HUES64 (cell line): ENCODE measurements at regions not wholly inside any gene's neighbourhood (a gene's known extent, or its start where the extent isn't known, plus 50 kb on each side); places are given as distances from the start of the nearest gene placed in this dataset.

ENCODE experiments used
- H3K27ac ChIP-seq: 2 replicates; pipeline ENCODE4 v1.7.0; 2013; ENCODE audit warnings: low read depth, low read length, inconsistent platforms
- H3K27me3 ChIP-seq: 2 replicates; pipeline ENCODE4 v1.6.1; 2013; ENCODE audit warnings: mild to moderate bottlenecking, low read length; ENCODE audit not compliant: insufficient read depth
- H3K36me3 ChIP-seq: 2 replicates; pipeline ENCODE4 v1.6.1; 2013; ENCODE audit warnings: mild to moderate bottlenecking, low read length; ENCODE audit not compliant: insufficient read depth
- H3K4me1 ChIP-seq: 2 replicates; pipeline ENCODE4 v1.6.1; 2013; ENCODE audit warnings: mild to moderate bottlenecking, low read length, moderate library complexity; ENCODE audit not compliant: insufficient read depth
- H3K4me3 ChIP-seq: 2 replicates; pipeline ENCODE4 v1.5.1; 2013; ENCODE audit warnings: mild to moderate bottlenecking, low read length, moderate library complexity
- H3K9ac ChIP-seq: 2 replicates; pipeline ENCODE4 v1.6.1; 2013; ENCODE audit warnings: mild to moderate bottlenecking, low read depth, low read length
- H3K9me3 ChIP-seq: 2 replicates; pipeline ENCODE4 v1.6.1; 2013; ENCODE audit warnings: low read depth, low read length; ENCODE audit not compliant: insufficient read depth
- WGBS: fragments of 150-250, 120-280 bp; methylation state at CpG from one replicate; pipeline ENCODE4 v1.1.7; 2013; ENCODE audit warnings: missing lambda C conversion rate; 5-methylcytosine and 5-hydroxymethylcytosine counted together

DNA sequence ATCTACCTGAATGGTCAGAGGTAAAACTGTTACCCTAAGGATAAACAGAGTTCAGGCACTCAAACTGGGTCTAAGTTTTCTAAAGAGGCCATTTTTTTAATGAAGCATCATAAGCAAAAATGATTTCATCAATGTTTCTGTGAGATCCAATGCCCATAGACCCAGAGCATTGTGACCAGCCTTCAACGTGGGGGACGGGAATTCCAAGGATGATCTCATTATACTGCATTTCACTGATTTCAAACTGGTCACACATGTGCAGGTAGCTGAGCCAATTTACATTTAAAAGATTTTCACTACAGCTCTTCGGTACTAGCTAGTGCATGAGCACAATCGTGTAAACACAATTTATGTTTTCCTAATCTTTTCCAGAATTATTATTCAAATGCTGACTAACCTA, 472.9 kb downstream of the DIPK2A start:
- no peaks in the 10 kb centered on the region for H3K4me1 ChIP-seq
- 87% methylated on average over 4 of the region's 4 CpGs for WGBS
- no peaks in the 10 kb centered on the region for H3K9me3 ChIP-seq
- no peak overlapping the region for H3K4me3 ChIP-seq
- no peaks in the 10 kb centered on the region for H3K36me3 ChIP-seq
- H3K27me3 ChIP-seq, result no peaks in the 10 kb centered on the region
- no peak overlapping the region for H3K27ac ChIP-seq
- no peak overlapping the region for H3K9ac ChIP-seq

DNA sequence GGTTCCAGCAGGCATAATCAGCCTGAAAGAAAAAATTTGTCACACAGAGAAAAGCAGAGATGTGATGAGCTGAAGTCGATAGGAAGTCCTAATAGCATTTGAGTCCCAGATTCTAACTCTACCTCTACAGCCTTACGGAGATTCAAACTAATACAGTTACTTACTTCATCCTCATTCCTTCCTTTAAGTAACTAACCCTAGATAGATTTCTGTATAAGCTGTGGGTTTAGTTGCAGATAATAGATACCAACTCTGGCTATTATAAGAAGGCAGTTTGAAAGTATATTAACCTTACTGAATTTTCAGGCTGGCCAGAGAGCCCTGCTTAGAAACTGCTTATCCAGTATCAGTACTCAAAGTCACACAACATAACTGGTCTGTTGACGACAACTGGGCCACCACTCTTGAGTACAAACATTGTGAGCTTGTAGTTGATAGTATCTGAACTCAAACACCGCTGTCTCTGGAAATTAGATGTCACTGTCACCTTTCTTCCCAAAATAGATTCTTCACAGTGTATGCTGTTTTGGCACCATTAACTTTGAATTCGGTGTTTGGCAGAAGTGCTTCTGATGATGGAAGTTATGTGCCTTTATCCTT, 484.3 kb downstream of the DIPK2A start:
- Histone ChIP-seq H3K36me3 (no peaks in the 10 kb centered on the region), H3K9me3 (no peaks in the 10 kb centered on the region), H3K27me3 (no peaks in the 10 kb centered on the region), H3K27ac (no peak overlapping the region), H3K4me3 (no peak overlapping the region), H3K4me1 (no peaks in the 10 kb centered on the region), H3K9ac (no peak overlapping the region)
- 96% methylated on average over 5 of the region's 5 CpGs for WGBS

GRCh38 chr3:144457758-144458157, 486.1 kb downstream of the DIPK2A start:
- H3K36me3 ChIP-seq, result no peaks in the 10 kb centered on the region
- no peak overlapping the region for H3K4me3 ChIP-seq
- no peak overlapping the region for H3K27ac ChIP-seq
- H3K4me1 ChIP-seq, result peaks cover 3% of the 10 kb centered on the region; the same call in 1 of the 2 replicates
- no peaks in the 10 kb centered on the region for H3K9me3 ChIP-seq
- H3K27me3 ChIP-seq, result no peaks in the 10 kb centered on the region
- no peak overlapping the region for H3K9ac ChIP-seq

DNA sequence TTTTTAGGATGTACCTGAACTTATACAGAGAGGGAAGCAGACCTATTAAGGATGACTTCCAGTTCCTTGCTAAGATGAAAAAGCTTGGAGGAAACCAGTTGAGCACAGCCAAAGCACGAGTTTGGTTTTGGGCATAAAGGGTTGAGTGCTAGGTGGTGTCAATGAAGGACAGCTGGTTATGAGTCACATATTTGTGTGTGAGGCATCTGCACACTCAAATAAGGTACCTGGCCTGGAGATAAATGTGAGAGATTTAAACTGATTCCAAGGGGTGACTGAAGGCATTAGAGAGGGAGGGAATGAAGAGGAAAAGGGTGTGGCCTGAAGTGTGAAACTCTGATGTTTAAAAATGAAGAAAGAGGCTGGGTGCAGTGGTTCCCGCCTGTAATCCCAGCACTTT, 486.7 kb downstream of the DIPK2A start:
- Histone ChIP-seq H3K4me3 (no peak overlapping the region), H3K36me3 (no peaks in the 10 kb centered on the region), H3K27me3 (no peaks in the 10 kb centered on the region), H3K4me1 (peaks cover 3% of the 10 kb centered on the region; the same call in 1 of the 2 replicates), H3K27ac (no peak overlapping the region), H3K9ac (no peak overlapping the region), H3K9me3 (no peaks in the 10 kb centered on the region)
- WGBS, result 88% methylated on average over 2 of the region's 2 CpGs

DNA sequence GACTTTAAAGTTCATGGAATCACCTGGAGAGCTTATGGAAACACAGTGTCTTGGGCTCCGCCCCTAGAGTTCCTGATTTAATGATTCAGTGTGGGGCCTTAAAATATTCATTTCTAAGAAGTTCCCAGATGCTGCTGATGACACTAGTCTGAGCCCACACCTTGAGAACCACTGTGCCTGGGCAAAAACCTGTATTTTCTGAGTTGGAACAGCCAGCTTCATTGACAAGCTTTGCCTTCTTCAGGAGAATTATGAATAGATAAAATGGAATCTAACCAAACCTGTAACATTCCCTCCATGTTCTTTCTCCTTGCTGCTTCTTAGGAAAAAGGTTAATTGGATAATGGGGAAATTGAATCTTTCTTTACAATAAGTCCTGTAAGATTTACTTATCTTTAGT, 490.7 kb downstream of the DIPK2A start:
- Histone ChIP-seq H3K9me3 (no peaks in the 10 kb centered on the region), H3K4me1 (peaks cover 3% of the 10 kb centered on the region; the same call in 1 of the 2 replicates), H3K27ac (no peak overlapping the region), H3K9ac (no peak overlapping the region), H3K36me3 (no peaks in the 10 kb centered on the region), H3K4me3 (no peak overlapping the region), H3K27me3 (no peaks in the 10 kb centered on the region)
- 96% methylated on average over 1 of the region's 1 CpG for WGBS

GRCh38 chr3:144463911-144464310, 492.3 kb downstream of the DIPK2A start:
- WGBS, result 94% methylated on average over 2 of the region's 3 CpGs

GRCh38 chr3:144466114-144466513, 494.5 kb downstream of the DIPK2A start:
- whole genome bisulfite sequencing, result 60% methylated on average over 1 of the region's 1 CpG
- H3K4me1 ChIP-seq, result peaks cover 10% of the 10 kb centered on the region
- H3K9ac ChIP-seq, result no peak overlapping the region
- H3K36me3 ChIP-seq, result no peaks in the 10 kb centered on the region
- H3K9me3 ChIP-seq, result no peaks in the 10 kb centered on the region
- H3K4me3 ChIP-seq, result no peak overlapping the region
- H3K27ac ChIP-seq, result no peak overlapping the region
- no peaks in the 10 kb centered on the region for H3K27me3 ChIP-seq

More at GRCh38 chr3:144463911-144464310, 492.3 kb downstream of the DIPK2A start:
- Histone ChIP-seq H3K27me3 (no peaks in the 10 kb centered on the region), H3K27ac (no peak overlapping the region), H3K4me3 (no peak overlapping the region), H3K36me3 (no peaks in the 10 kb centered on the region), H3K9me3 (no peaks in the 10 kb centered on the region), H3K9ac (no peak overlapping the region), H3K4me1 (peaks cover 3% of the 10 kb centered on the region; the same call in 1 of the 2 replicates)

DNA sequence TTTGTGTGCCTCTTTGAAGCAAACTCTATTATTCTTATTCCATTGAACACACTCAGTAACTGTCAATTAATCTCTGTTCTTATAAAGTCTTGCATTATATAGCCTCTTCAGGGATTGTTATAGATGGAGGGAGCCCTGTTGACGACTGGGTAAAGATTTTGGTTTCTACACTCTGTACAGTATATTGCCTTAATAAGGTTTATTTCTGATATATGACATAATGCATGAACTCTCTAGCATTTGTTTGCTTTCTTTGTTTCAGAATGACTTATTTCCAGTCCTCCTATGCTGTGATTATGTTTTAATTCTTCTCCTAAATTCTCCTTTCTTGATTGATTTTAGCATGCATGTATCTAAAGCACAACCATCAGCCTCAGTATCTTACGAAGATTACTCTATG, 494.9 kb downstream of the DIPK2A start:
- H3K27me3 ChIP-seq, result no peaks in the 10 kb centered on the region
- H3K36me3 ChIP-seq, result no peaks in the 10 kb centered on the region
- WGBS, result 100% methylated on average over 1 of the region's 2 CpGs
- H3K9me3 ChIP-seq, result no peaks in the 10 kb centered on the region
- H3K27ac ChIP-seq, result no peak overlapping the region
- H3K4me3 ChIP-seq, result no peak overlapping the region
- H3K9ac ChIP-seq, result no peak overlapping the region
- peaks cover 10% of the 10 kb centered on the region for H3K4me1 ChIP-seq

DNA sequence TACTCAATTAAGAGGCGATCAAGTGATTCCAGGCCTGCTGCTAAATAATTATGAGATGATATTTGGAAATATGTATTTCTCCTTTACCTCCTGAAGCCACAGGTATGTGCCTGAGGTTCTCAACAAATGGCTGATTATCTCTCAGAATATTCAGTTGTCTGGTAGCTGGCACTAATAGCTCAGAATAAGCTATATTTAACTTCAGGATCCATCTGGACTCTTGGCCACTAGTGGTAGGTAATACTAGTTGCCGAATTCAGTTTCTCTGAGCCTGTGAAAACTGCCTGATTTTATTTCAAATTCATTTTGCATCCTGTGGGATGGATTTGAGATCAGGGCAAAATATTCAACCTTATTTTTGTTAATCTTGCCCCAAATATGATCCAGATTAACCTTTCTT, 499.0 kb downstream of the DIPK2A start:
- H3K27me3 ChIP-seq, result no peaks in the 10 kb centered on the region
- no peak overlapping the region for H3K9ac ChIP-seq
- H3K4me1 ChIP-seq, result peaks cover 13% of the 10 kb centered on the region; the same call in 1 of the 2 replicates
- H3K36me3 ChIP-seq, result no peaks in the 10 kb centered on the region
- H3K4me3 ChIP-seq, result no peak overlapping the region
- no peak overlapping the region for H3K27ac ChIP-seq
- 89% methylated on average over 2 of the region's 2 CpGs for WGBS
- H3K9me3 ChIP-seq, result no peaks in the 10 kb centered on the region

- Histone ChIP-seq H3K9ac (no peak overlapping the region), H3K9me3 (no peaks in the 10 kb centered on the region)
- no CpG with 5 or more reads among the region's 1 CpG for WGBS
Measured at GRCh38 chr3:144477593-144477992, 506.0 kb downstream of the DIPK2A start.

GRCh38 chr3:144480416-144480919, 508.8 kb downstream of the DIPK2A start:
- H3K27me3 ChIP-seq, result no peaks in the 10 kb centered on the region
- no peaks in the 10 kb centered on the region for H3K36me3 ChIP-seq
- no peak overlapping the region for H3K9ac ChIP-seq
- H3K4me1 ChIP-seq, result no peaks in the 10 kb centered on the region; the same call in none of the 2 replicates
- H3K27ac ChIP-seq, result no peak overlapping the region
- H3K9me3 ChIP-seq, result no peaks in the 10 kb centered on the region
- no peak overlapping the region for H3K4me3 ChIP-seq

More at GRCh38 chr3:144477593-144477992, 506.0 kb downstream of the DIPK2A start:
- no peaks in the 10 kb centered on the region for H3K27me3 ChIP-seq
- no peak overlapping the region for H3K27ac ChIP-seq
- H3K36me3 ChIP-seq, result no peaks in the 10 kb centered on the region
- H3K4me1 ChIP-seq, result 0 out of 2 replicates have a peak, but pooled peaks cover 7% of the 10 kb centered on the region
- no peak overlapping the region for H3K4me3 ChIP-seq

GRCh38 chr3:144482876-144483275, 511.3 kb downstream of the DIPK2A start:
- WGBS, result 79% methylated on average over 2 of the region's 2 CpGs

More at GRCh38 chr3:144482876-144483275, 511.3 kb downstream of the DIPK2A start:
- Histone ChIP-seq H3K9ac (no peak overlapping the region), H3K36me3 (no peaks in the 10 kb centered on the region), H3K4me1 (no peaks in the 10 kb centered on the region; the same call in none of the 2 replicates), H3K27me3 (no peaks in the 10 kb centered on the region), H3K4me3 (no peak overlapping the region), H3K27ac (no peak overlapping the region), H3K9me3 (no peaks in the 10 kb centered on the region)
